ENCODE measurements at regions not wholly inside any gene's neighbourhood (a gene's known extent, or its start where the extent isn't known, plus 50 kb on each side); places are given as distances from the start of the nearest gene placed in this dataset.
"Not testable (repeated sequence)": the region's sequence is repeated elsewhere in the genome, so short reads cannot be mapped to it uniquely, and the experiment has no call there.

DNA sequence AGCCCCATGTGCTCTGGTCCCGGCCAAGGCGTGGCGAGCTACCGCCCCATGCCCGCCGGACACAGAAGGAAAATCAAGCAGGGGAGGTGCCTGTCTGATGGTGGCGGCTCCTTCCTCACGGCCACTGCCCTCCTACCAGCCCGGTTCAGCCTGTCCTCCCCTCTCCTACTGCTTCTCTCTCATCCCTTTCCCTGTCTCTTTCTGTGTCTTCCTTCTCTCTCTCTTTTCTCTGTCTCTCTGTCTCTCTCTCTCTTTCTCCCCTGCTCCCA is 279.1 kb downstream of the ASMT start:
- DNase-seq (ENCODE audit: low read depth in 6 of 9, low spot score in 9 of 9), result no peak
- Histone ChIP-seq H3K9me3 (ENCODE audit: control insufficient read depth in 2 of 2, insufficient read depth in 1 of 2, low read length in 1 of 2) (no peaks in the 10 kb centered on the region), H3K36me3 (ENCODE audit: control insufficient read depth in 2 of 2, insufficient read depth in 2 of 2, low read length in 1 of 2) (no peaks in the 10 kb centered on the region), H3K27ac (ENCODE audit: low read depth in 1 of 2, low read length in 1 of 2) (no peak overlapping the region), H3K27me3 (ENCODE audit: control insufficient read depth in 2 of 2, insufficient read depth in 1 of 2, low read length in 1 of 2) (no peaks in the 10 kb centered on the region), H3K4me3 (ENCODE audit: low read length in 2 of 2) (no peak overlapping the region), H3K4me1 (ENCODE audit: control insufficient read depth in 2 of 2, insufficient read depth in 2 of 2, low read length in 2 of 2) (no peaks in the 10 kb centered on the region)
- whole genome bisulfite sequencing, result 89% methylated on average over 9 of the region's 9 CpGs

DNA sequence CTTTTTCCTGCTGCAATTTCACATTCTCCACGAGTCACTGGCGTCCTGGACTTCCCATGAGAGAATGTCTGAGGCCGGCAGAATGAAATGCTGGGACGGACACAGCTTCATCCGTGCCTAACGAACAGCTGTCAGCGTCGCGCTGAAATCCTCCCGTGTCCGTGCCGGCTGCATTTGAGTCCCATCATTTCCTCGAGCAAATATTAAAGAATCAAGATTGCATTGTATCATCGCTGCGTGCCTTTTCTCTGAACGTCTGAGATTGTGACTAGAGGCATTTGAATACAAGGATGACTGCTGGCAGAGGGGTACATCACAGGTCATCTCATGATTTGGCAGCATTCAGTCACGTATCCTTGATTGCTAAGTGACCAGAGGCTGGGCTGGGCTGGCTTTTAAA is 279.9 kb downstream of the ASMT start:
- Histone ChIP-seq H3K4me1 (ENCODE audit: control insufficient read depth in 2 of 2, insufficient read depth in 2 of 2, low read length in 2 of 2) (no peaks in the 10 kb centered on the region), H3K27ac (ENCODE audit: low read depth in 1 of 2, low read length in 1 of 2) (no peak overlapping the region), H3K9me3 (ENCODE audit: control insufficient read depth in 2 of 2, insufficient read depth in 1 of 2, low read length in 1 of 2) (no peaks in the 10 kb centered on the region), H3K36me3 (ENCODE audit: control insufficient read depth in 2 of 2, insufficient read depth in 2 of 2, low read length in 1 of 2) (no peaks in the 10 kb centered on the region), H3K4me3 (ENCODE audit: low read length in 2 of 2) (no peak overlapping the region), H3K27me3 (ENCODE audit: control insufficient read depth in 2 of 2, insufficient read depth in 1 of 2, low read length in 1 of 2) (no peaks in the 10 kb centered on the region)
- no peak for DNase-seq (ENCODE audit: low read depth in 6 of 9, low spot score in 9 of 9)
- 74% methylated on average over 17 of the region's 17 CpGs for WGBS

DNA sequence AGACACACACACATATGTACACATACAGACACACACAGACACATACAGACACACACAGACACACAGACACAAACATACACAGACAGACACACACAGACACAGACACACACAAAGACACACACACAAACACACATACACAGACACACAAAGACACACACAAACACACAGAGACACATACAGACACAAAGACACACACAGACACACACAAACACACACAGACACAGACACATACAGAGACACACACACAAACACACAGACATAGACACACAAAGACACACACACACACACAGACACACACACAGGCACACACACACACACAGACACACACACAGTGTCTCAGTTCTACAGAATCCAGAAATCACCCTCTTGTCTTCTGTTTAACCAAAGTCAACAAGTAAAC is 280.7 kb downstream of the ASMT start:
- no peak for DNase-seq (ENCODE audit: low read depth in 6 of 9, low spot score in 9 of 9)
- Histone ChIP-seq H3K4me1 (ENCODE audit: control insufficient read depth in 2 of 2, insufficient read depth in 2 of 2, low read length in 2 of 2) (no peaks in the 10 kb centered on the region), H3K27ac (ENCODE audit: low read depth in 1 of 2, low read length in 1 of 2) (no peak overlapping the region), H3K4me3 (ENCODE audit: low read length in 2 of 2) (no peak overlapping the region), H3K36me3 (ENCODE audit: control insufficient read depth in 2 of 2, insufficient read depth in 2 of 2, low read length in 1 of 2) (no peaks in the 10 kb centered on the region), H3K27me3 (ENCODE audit: control insufficient read depth in 2 of 2, insufficient read depth in 1 of 2, low read length in 1 of 2) (no peaks in the 10 kb centered on the region), H3K9me3 (ENCODE audit: control insufficient read depth in 2 of 2, insufficient read depth in 1 of 2, low read length in 1 of 2) (no peaks in the 10 kb centered on the region)

DNA sequence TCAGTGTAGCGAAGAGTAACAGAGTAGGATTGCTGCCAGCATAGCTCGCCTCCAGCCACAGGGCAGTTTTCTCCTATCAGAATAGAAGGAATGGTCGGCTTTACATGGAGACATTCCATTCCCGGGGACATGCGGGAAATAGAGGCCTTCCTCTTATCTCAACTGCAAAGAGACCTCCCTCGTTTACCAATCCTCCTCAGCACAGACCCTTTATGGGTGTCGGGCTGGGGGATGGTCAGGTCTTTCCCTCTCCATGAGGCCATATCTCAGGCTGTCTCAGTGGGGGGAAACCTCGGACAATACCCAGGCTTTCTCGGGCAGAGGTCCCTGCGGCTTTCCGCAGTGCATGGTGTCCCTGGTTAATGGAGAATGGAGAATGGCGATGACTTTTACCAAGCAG is 285.0 kb downstream of the ASMT start:
- no peaks in the 10 kb centered on the region for H3K27me3 ChIP-seq (ENCODE audit: control insufficient read depth in 2 of 2, insufficient read depth in 1 of 2, low read length in 1 of 2)
- no peaks in the 10 kb centered on the region for H3K9me3 ChIP-seq (ENCODE audit: control insufficient read depth in 2 of 2, insufficient read depth in 1 of 2, low read length in 1 of 2)
- no peak overlapping the region for H3K27ac ChIP-seq (ENCODE audit: low read depth in 1 of 2, low read length in 1 of 2)
- H3K36me3 ChIP-seq (ENCODE audit: control insufficient read depth in 2 of 2, insufficient read depth in 2 of 2, low read length in 1 of 2), result no peaks in the 10 kb centered on the region
- H3K4me1 ChIP-seq (ENCODE audit: control insufficient read depth in 2 of 2, insufficient read depth in 2 of 2, low read length in 2 of 2), result no peaks in the 10 kb centered on the region
- WGBS, result 91% methylated on average over 12 of the region's 12 CpGs
- no peak for DNase-seq (ENCODE audit: low read depth in 6 of 9, low spot score in 9 of 9)
- H3K4me3 ChIP-seq (ENCODE audit: low read length in 2 of 2), result no peak overlapping the region

DNA sequence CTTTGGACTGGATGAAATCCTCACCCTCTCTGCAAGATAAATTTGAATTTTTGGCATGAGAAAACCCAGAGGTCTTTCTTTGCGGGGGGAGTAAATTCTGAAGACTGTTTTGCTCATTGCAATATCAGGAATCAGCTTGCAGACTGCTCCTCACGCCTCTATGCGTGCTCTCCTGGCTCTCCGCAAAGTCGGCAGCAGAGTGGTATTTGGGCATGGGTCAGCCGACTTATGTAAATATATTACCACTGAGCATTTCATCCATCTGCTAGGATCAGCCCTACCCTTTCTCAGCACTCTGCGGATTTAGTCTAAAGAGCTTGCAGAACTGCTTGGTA is 288.0 kb downstream of the ASMT start:
- Histone ChIP-seq H3K4me3 (ENCODE audit: low read length in 2 of 2) (no peak overlapping the region), H3K36me3 (ENCODE audit: control insufficient read depth in 2 of 2, insufficient read depth in 2 of 2, low read length in 1 of 2) (no peaks in the 10 kb centered on the region), H3K27me3 (ENCODE audit: control insufficient read depth in 2 of 2, insufficient read depth in 1 of 2, low read length in 1 of 2) (no peaks in the 10 kb centered on the region), H3K4me1 (ENCODE audit: control insufficient read depth in 2 of 2, insufficient read depth in 2 of 2, low read length in 2 of 2) (no peaks in the 10 kb centered on the region), H3K27ac (ENCODE audit: low read depth in 1 of 2, low read length in 1 of 2) (no peak overlapping the region), H3K9me3 (ENCODE audit: control insufficient read depth in 2 of 2, insufficient read depth in 1 of 2, low read length in 1 of 2) (no peaks in the 10 kb centered on the region)
- WGBS, result 85% methylated on average over 7 of the region's 7 CpGs
- DNase-seq (ENCODE audit: low read depth in 6 of 9, low spot score in 9 of 9), result no peak

DNA sequence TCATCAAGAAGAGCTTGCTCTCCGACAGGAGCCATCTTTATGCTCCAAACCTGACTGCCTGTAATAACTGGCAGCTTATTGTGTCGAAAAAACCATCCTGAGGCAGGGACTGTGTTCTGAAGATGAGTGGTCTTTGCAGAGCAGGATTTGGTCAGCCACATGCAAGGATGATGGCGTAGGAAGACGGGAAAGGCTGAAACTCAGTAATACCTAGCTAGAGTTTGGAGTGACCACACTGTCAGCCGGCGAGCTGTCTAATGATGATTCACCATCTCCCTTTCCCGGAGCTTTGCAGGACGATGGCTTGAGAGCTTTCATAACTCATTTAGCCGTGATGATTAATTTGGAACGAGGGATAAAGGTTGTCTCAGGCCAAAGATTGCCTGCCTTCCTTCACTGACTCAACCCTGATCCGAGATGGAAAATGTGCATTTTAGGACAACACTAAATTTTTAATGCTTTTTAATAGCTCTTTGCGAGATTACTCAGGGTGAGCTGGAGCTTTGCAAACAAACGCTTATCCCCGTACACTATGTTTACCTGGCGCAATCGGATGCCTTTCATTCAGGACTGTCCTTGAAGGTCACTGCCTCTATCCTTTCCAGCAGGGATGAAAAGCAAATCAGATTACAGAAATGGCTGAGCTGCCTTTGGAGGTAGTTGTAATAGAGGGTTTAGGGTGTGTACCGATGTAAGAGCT is 288.5 kb downstream of the ASMT start:
- 92% methylated on average over 17 of the region's 17 CpGs for whole genome bisulfite sequencing
- no peak overlapping the region for H3K27ac ChIP-seq (ENCODE audit: low read depth in 1 of 2, low read length in 1 of 2)
- DNase-seq (ENCODE audit: low read depth in 6 of 9, low spot score in 9 of 9), result no peak
- H3K27me3 ChIP-seq (ENCODE audit: control insufficient read depth in 2 of 2, insufficient read depth in 1 of 2, low read length in 1 of 2), result no peaks in the 10 kb centered on the region
- H3K9me3 ChIP-seq (ENCODE audit: control insufficient read depth in 2 of 2, insufficient read depth in 1 of 2, low read length in 1 of 2), result no peaks in the 10 kb centered on the region
- no peaks in the 10 kb centered on the region for H3K36me3 ChIP-seq (ENCODE audit: control insufficient read depth in 2 of 2, insufficient read depth in 2 of 2, low read length in 1 of 2)
- no peaks in the 10 kb centered on the region for H3K4me1 ChIP-seq (ENCODE audit: control insufficient read depth in 2 of 2, insufficient read depth in 2 of 2, low read length in 2 of 2)
- no peak overlapping the region for H3K4me3 ChIP-seq (ENCODE audit: low read length in 2 of 2)

DNA sequence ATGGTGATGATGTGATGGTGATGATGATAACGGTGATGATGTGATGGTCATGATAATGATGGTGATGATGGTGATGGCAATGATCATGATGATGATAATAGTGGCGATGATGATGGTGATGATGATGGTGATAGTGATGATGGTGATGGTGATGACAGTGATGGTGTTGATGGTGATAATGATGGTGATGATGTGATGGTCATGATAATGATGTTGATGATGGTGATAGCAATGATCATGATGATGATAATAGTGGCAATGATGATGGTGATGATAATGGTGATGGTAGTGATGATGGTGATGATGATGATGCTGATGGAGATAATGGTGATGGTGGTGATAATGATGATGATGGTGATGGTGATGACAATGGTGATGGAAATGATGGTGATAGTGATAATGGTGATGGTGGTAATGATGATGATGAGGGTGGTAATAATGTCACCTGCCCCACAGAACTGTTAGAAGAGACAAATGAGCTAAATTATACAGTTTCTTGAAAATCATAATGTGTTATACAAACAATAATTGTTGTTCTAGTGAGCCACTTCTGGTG is 289.9 kb downstream of the ASMT start:
- no peaks in the 10 kb centered on the region for H3K9me3 ChIP-seq (ENCODE audit: control insufficient read depth in 2 of 2, insufficient read depth in 1 of 2, low read length in 1 of 2)
- H3K36me3 ChIP-seq (ENCODE audit: control insufficient read depth in 2 of 2, insufficient read depth in 2 of 2, low read length in 1 of 2), result no peaks in the 10 kb centered on the region
- DNase-seq (ENCODE audit: low read depth in 6 of 9, low spot score in 9 of 9), result no peak
- no peak overlapping the region for H3K27ac ChIP-seq (ENCODE audit: low read depth in 1 of 2, low read length in 1 of 2)
- WGBS, result 95% methylated on average over 2 of the region's 2 CpGs
- H3K27me3 ChIP-seq (ENCODE audit: control insufficient read depth in 2 of 2, insufficient read depth in 1 of 2, low read length in 1 of 2), result no peaks in the 10 kb centered on the region
- no peak overlapping the region for H3K4me3 ChIP-seq (ENCODE audit: low read length in 2 of 2)
- no peaks in the 10 kb centered on the region for H3K4me1 ChIP-seq (ENCODE audit: control insufficient read depth in 2 of 2, insufficient read depth in 2 of 2, low read length in 2 of 2)

DNA sequence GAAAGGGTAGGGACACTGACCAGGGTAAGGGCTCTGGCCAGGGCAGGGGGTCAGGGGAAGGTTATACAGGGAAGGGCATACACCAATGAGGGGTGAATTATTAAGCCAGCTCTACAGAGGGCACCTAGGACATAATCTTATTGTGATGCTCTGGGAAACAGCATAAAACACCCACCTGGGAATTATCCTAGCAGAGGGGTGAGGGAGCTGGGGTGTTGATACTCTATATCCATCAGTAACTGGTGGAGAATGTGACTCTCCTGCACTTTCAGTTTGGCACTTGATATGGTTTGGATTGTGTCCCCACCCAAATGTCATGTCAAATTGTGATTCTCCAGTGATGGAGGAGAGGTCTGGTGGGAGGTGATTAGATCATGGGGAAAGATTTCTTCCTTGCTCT is 291.2 kb downstream of the ASMT start:
- H3K27me3 ChIP-seq (ENCODE audit: control insufficient read depth in 2 of 2, insufficient read depth in 1 of 2, low read length in 1 of 2), result no peaks in the 10 kb centered on the region
- no peaks in the 10 kb centered on the region for H3K36me3 ChIP-seq (ENCODE audit: control insufficient read depth in 2 of 2, insufficient read depth in 2 of 2, low read length in 1 of 2)
- H3K9me3 ChIP-seq (ENCODE audit: control insufficient read depth in 2 of 2, insufficient read depth in 1 of 2, low read length in 1 of 2), result no peaks in the 10 kb centered on the region
- H3K4me1 ChIP-seq (ENCODE audit: control insufficient read depth in 2 of 2, insufficient read depth in 2 of 2, low read length in 2 of 2), result no peaks in the 10 kb centered on the region
- H3K27ac ChIP-seq (ENCODE audit: low read depth in 1 of 2, low read length in 1 of 2), result no peak overlapping the region
- DNase-seq (ENCODE audit: low read depth in 6 of 9, low spot score in 9 of 9), result no peak
- no peak overlapping the region for H3K4me3 ChIP-seq (ENCODE audit: low read length in 2 of 2)

DNA sequence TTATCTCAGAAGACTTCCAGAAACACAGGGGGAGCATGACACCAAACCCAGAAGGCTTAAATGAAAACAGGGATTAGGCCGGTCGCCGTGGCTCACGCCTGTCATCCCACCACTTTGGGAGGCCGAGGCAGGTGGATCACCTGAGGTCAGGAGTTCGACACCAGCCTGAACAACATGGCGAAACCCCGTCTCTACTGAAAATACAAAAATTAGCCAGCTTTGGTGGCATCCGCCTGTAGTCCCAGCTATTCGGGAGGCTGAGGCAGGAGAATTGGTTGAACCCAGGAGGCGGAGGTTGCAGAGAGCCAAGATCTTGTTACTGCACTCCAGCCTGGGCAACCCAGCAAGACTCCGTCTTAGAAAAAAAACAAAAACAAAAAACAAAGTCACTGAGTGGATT is 294.1 kb downstream of the ASMT start:
- H3K27me3 ChIP-seq (ENCODE audit: control insufficient read depth in 2 of 2, insufficient read depth in 1 of 2, low read length in 1 of 2); H3K4me1 ChIP-seq (ENCODE audit: control insufficient read depth in 2 of 2, insufficient read depth in 2 of 2, low read length in 2 of 2); H3K4me3 ChIP-seq (ENCODE audit: low read length in 2 of 2); DNase-seq (ENCODE audit: low read depth in 6 of 9, low spot score in 9 of 9); H3K36me3 ChIP-seq (ENCODE audit: control insufficient read depth in 2 of 2, insufficient read depth in 2 of 2, low read length in 1 of 2); H3K27ac ChIP-seq (ENCODE audit: low read depth in 1 of 2, low read length in 1 of 2); H3K9me3 ChIP-seq (ENCODE audit: control insufficient read depth in 2 of 2, insufficient read depth in 1 of 2, low read length in 1 of 2): not testable (repeated sequence)
- WGBS, result 94% methylated on average over 12 of the region's 12 CpGs
